Mesenchymal stem cell (in vitro differentiated cells and primary cell): ENCODE measurements at regions not wholly inside any gene's neighbourhood (a gene's known extent, or its start where the extent isn't known, plus 50 kb on each side); places are given as distances from the start of the nearest gene placed in this dataset.

ENCODE experiments used
- DNase-seq: peaks from one replicate; pipeline ENCODE4 v3.0.0-alpha.2; 2013
- H2AFZ ChIP-seq: one replicate; pipeline ENCODE4 v1.6.1; 2013; ENCODE audit warnings: low read depth, mild to moderate bottlenecking, control low read depth, inconsistent platforms, low read length, moderate library complexity
- H2AK5ac ChIP-seq: 2 replicates; pipeline ENCODE4 v1.6.1; 2013; ENCODE audit warnings: low read length, moderate library complexity, mild to moderate bottlenecking, inconsistent platforms; ENCODE audit not compliant: severe bottlenecking
- H2BK120ac ChIP-seq: one replicate; pipeline ENCODE4 v1.6.1; 2013; ENCODE audit warnings: low read depth, mild to moderate bottlenecking, inconsistent platforms, low read length, moderate library complexity
- H2BK12ac ChIP-seq, 2 experiments: one replicate each; pipeline ENCODE4 v1.6.1; 2013; ENCODE audit warnings: inconsistent platforms in 2 of 2, low read length in 2 of 2, mild to moderate bottlenecking in 2 of 2, moderate library complexity in 2 of 2, control low read depth in 1 of 2
- H2BK15ac ChIP-seq: one replicate; pipeline ENCODE4 v1.6.1; 2013; ENCODE audit warnings: mild to moderate bottlenecking, low read depth, inconsistent platforms; ENCODE audit not compliant: poor library complexity, severe bottlenecking
- H2BK5ac ChIP-seq: 2 replicates; pipeline ENCODE4 v1.6.1; 2013; ENCODE audit warnings: low read depth, mild to moderate bottlenecking, low read length, control low read depth, inconsistent platforms; ENCODE audit not compliant: poor library complexity, severe bottlenecking
- H3K14ac ChIP-seq, 2 experiments: one replicate each; pipeline ENCODE4 v1.6.1; 2013; ENCODE audit warnings: inconsistent platforms in 2 of 2, low read length in 2 of 2, control low read depth in 1 of 2, mild to moderate bottlenecking in 1 of 2, moderate library complexity in 1 of 2
- H3K18ac ChIP-seq, 2 experiments: one replicate each; pipeline ENCODE4 v1.6.1; 2013; ENCODE audit warnings: inconsistent platforms in 2 of 2, low read length in 2 of 2, control low read depth in 1 of 2, low read depth in 1 of 2, mild to moderate bottlenecking in 1 of 2
- H3K23ac ChIP-seq, 2 experiments: one replicate each; pipeline ENCODE4 v1.6.1; 2013; ENCODE audit warnings: inconsistent platforms in 2 of 2, low read length in 2 of 2, mild to moderate bottlenecking in 2 of 2, moderate library complexity in 2 of 2, control low read depth in 1 of 2
- H3K27ac ChIP-seq: 2 replicates; pipeline ENCODE4 v1.5.1; 2013; ENCODE audit warnings: mild to moderate bottlenecking, moderate library complexity, low read length, control low read depth, inconsistent platforms; ENCODE audit not compliant: poor library complexity, severe bottlenecking
- H3K27me3 ChIP-seq, 2 experiments: 2 replicates each; pipeline versions ENCODE4 v1.6.1 to v1.7.0; 2013; ENCODE audit warnings: low read length in 2 of 2, mild to moderate bottlenecking in 2 of 2, moderate library complexity in 2 of 2, control low read depth in 1 of 2, inconsistent platforms in 1 of 2; ENCODE audit not compliant: control insufficient read depth in 1 of 2, insufficient read depth in 1 of 2
- H3K36me3 ChIP-seq, 2 experiments: 2 replicates each; pipeline versions ENCODE4 v1.6.1 to v1.7.0; 2013; ENCODE audit warnings: low read length in 2 of 2, control low read depth in 1 of 2, inconsistent platforms in 1 of 2, low read depth in 1 of 2, mild to moderate bottlenecking in 1 of 2; ENCODE audit not compliant: insufficient read depth in 2 of 2, control insufficient read depth in 1 of 2
- H3K4ac ChIP-seq, 2 experiments: one replicate each; pipeline ENCODE4 v1.6.1; 2013; ENCODE audit warnings: inconsistent platforms in 2 of 2, low read length in 2 of 2, mild to moderate bottlenecking in 2 of 2, moderate library complexity in 2 of 2, control low read depth in 1 of 2, low read depth in 1 of 2
- H3K4me1 ChIP-seq: 2 replicates; pipeline ENCODE4 v1.6.1; 2013; ENCODE audit warnings: low read depth, low read length, control low read depth; ENCODE audit not compliant: control insufficient read depth, insufficient read depth
- H3K4me2 ChIP-seq: 2 replicates; pipeline ENCODE4 v1.6.1; 2013; ENCODE audit warnings: low read length, mild to moderate bottlenecking, inconsistent platforms; ENCODE audit not compliant: poor library complexity, severe bottlenecking
- H3K4me3 ChIP-seq, 2 experiments: 2 replicates each; pipeline versions ENCODE4 v1.5.1 to v1.7.0; 2013; ENCODE audit warnings: low read length in 2 of 2, mild to moderate bottlenecking in 2 of 2, control low read depth in 1 of 2, low read depth in 1 of 2; ENCODE audit not compliant: insufficient read depth in 1 of 2
- H3K79me1 ChIP-seq: replicated peaks from 2 replicates; pipeline ENCODE4 v1.6.1; 2013; ENCODE audit warnings: mild to moderate bottlenecking, control low read depth, low read length, inconsistent platforms; ENCODE audit not compliant: poor library complexity, severe bottlenecking
- H3K9ac ChIP-seq: 2 replicates; pipeline ENCODE4 v1.7.0; 2013; ENCODE audit warnings: mild to moderate bottlenecking, low read length, moderate library complexity
- H3K9me3 ChIP-seq: 2 replicates; pipeline ENCODE4 v1.7.0; 2013; ENCODE audit warnings: mild to moderate bottlenecking, low read length; ENCODE audit not compliant: control insufficient read depth
- H4K8ac ChIP-seq: one replicate; pipeline ENCODE4 v1.6.1; 2013; ENCODE audit warnings: inconsistent platforms, mild to moderate bottlenecking, low read length, moderate library complexity
- H4K91ac ChIP-seq: one replicate; pipeline ENCODE4 v1.6.1; 2013; ENCODE audit warnings: mild to moderate bottlenecking, low read length, inconsistent platforms
- WGBS: methylation state at CpG from one replicate; pipeline ENCODE4 v1.1.7; 2013; ENCODE audit warnings: mixed read lengths; 5-methylcytosine and 5-hydroxymethylcytosine counted together

DNA sequence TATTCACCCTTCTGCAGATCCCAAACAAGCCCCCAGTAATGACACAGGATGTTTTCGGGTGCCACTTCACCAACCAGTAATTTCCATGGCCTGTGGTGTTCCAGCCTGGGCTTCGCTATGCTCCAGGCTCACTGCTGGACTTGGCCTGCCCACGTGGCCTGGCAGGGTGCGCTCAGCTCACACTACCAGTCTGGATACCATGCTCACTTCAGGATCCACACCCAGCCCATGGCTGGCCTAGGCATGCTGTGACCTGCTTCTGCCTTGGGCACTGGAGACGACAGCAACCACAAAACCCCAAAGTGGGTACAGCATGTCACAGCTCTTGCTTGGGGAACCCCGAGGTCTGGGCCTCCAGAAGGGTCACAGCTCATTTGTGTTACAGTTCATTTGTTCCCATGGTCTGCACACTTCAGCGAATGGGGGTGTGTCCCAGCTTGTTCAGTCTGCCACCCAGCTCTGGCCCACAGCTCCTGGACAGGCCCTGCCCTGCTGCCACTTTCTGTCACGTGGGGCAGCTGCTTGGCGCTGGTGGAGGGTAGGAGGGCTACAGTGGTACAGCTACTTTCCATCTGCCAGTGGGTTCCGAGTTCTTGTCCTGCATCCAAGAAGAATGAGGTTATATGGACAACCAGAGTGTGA lies 650.8 kb downstream of the MCTP2 start:
- no peak overlapping the region for H2BK12ac ChIP-seq
- H3K4me2 ChIP-seq: no peak overlapping the region
- peak overlapping the region; percentile 49 for H4K8ac ChIP-seq
- H2BK120ac ChIP-seq: no peak overlapping the region
- H2BK5ac ChIP-seq: no peak overlapping the region
- no peak overlapping the region for H3K4me3 ChIP-seq
- H3K18ac ChIP-seq: no peak overlapping the region
- no peak for DNase-seq
- no peaks in the 10 kb centered on the region for H3K4me1 ChIP-seq
- H3K23ac ChIP-seq: no peak overlapping the region
- H3K14ac ChIP-seq: no peak overlapping the region
- no peak overlapping the region for H3K27ac ChIP-seq
- no peaks in the 10 kb centered on the region for H3K27me3 ChIP-seq
- WGBS: 81% methylated on average over 10 of the region's 10 CpGs
- no peak overlapping the region for H3K4ac ChIP-seq
- H3K36me3 ChIP-seq: no peaks in the 10 kb centered on the region
- H2AK5ac ChIP-seq: no peak overlapping the region
- no peak overlapping the region for H2AFZ ChIP-seq
- no peak overlapping the region for H4K91ac ChIP-seq
- no peak overlapping the region for H3K9ac ChIP-seq
- H3K79me1 ChIP-seq: no peaks in the 10 kb centered on the region
- H3K9me3 ChIP-seq: peaks cover 36% of the 10 kb centered on the region
- no peak overlapping the region for H2BK15ac ChIP-seq

DNA sequence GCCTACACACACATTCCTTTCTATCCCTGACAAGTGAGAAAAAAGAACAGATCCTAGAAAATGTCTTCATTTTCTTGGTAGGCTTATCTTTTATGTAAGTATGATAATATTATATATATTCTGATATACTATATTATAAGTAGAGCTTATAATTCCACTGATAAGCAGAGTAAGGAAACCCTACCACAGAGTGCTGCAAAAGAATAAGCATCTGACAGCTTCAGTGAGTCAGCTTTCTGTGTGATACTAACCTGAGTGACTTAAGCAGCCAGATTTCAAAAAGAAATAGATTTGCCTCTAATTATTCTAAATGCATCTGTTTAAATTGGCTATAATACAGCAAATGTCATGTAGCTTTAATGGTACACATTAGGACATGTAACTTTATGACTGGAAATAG lies 656.0 kb downstream of the MCTP2 start:
- Histone ChIP-seq H3K36me3 (no peaks in the 10 kb centered on the region), H3K4me1 (no peaks in the 10 kb centered on the region), H3K23ac (no peak overlapping the region), H3K27ac (no peak overlapping the region), H3K79me1 (no peaks in the 10 kb centered on the region), H3K27me3 (no peaks in the 10 kb centered on the region), H3K4me2 (no peak overlapping the region), H2BK15ac (no peak overlapping the region), H3K4me3 (no peak overlapping the region), H2AFZ (no peak overlapping the region), H3K18ac (no peak overlapping the region), H3K14ac (no peak overlapping the region), H4K8ac (no peak overlapping the region), H3K9ac (no peak overlapping the region), H2BK12ac (no peak overlapping the region), H2BK5ac (no peak overlapping the region), H4K91ac (no peak overlapping the region), H3K4ac (no peak overlapping the region), H2AK5ac (no peak overlapping the region), H3K9me3 (peaks cover 32% of the 10 kb centered on the region), H2BK120ac (no peak overlapping the region)
- DNase-seq: peak; percentile 11

GRCh38 chr15:94889153-94889552 lies 657.8 kb downstream of the MCTP2 start:
- H2BK12ac ChIP-seq: no peak overlapping the region
- H2AK5ac ChIP-seq: no peak overlapping the region
- H2BK5ac ChIP-seq: no peak overlapping the region
- no peak overlapping the region for H3K14ac ChIP-seq
- H2AFZ ChIP-seq: no peak overlapping the region
- no peak overlapping the region for H3K23ac ChIP-seq
- H3K9ac ChIP-seq: no peak overlapping the region
- no peaks in the 10 kb centered on the region for H3K36me3 ChIP-seq
- H3K79me1 ChIP-seq: no peaks in the 10 kb centered on the region
- no peak overlapping the region for H2BK120ac ChIP-seq
- 94% methylated on average over 4 of the region's 5 CpGs for WGBS
- H3K4me2 ChIP-seq: no peak overlapping the region
- H3K18ac ChIP-seq: no peak overlapping the region
- H3K4me3 ChIP-seq: no peak overlapping the region
- H4K8ac ChIP-seq: no peak overlapping the region
- no peak overlapping the region for H3K4ac ChIP-seq
- H3K4me1 ChIP-seq: no peaks in the 10 kb centered on the region
- DNase-seq: no peak
- H2BK15ac ChIP-seq: no peak overlapping the region
- H3K9me3 ChIP-seq: peaks cover 23% of the 10 kb centered on the region
- no peak overlapping the region for H3K27ac ChIP-seq
- H4K91ac ChIP-seq: no peak overlapping the region
- H3K27me3 ChIP-seq: no peaks in the 10 kb centered on the region

DNA sequence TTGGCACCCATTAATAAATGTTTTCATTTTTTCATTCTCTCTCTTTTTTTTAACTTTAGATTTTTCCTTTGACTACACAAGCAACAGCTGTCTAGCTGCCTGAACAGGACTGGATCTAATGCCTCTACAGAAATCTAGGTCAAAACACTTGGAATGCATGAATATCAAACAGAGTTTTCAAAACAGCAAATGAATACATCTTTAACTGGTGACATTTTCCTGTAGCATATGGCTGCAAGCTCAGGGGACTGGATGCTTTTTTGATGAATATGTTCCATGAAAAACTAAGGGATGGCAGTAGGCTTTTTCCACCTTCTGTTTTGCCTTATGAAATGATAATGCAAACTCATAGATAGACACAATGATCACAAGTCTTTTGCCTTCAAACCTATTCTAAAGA lies 661.7 kb downstream of the MCTP2 start:
- no peak overlapping the region for H2AK5ac ChIP-seq
- H3K14ac ChIP-seq: no peak overlapping the region
- no peak for DNase-seq
- no peaks in the 10 kb centered on the region for H3K4me1 ChIP-seq
- H2BK12ac ChIP-seq: no peak overlapping the region
- H3K4ac ChIP-seq: no peak overlapping the region
- H3K9me3 ChIP-seq: peaks cover 28% of the 10 kb centered on the region
- H3K4me2 ChIP-seq: no peak overlapping the region
- no peak overlapping the region for H3K27ac ChIP-seq
- no peak overlapping the region for H3K23ac ChIP-seq
- H3K4me3 ChIP-seq: no peak overlapping the region
- no peak overlapping the region for H4K91ac ChIP-seq
- H3K9ac ChIP-seq: no peak overlapping the region
- no peak overlapping the region for H2BK5ac ChIP-seq
- H3K79me1 ChIP-seq: no peaks in the 10 kb centered on the region
- H3K27me3 ChIP-seq: no peaks in the 10 kb centered on the region
- no peak overlapping the region for H2BK15ac ChIP-seq
- H2BK120ac ChIP-seq: no peak overlapping the region
- H3K36me3 ChIP-seq: no peaks in the 10 kb centered on the region
- no peak overlapping the region for H2AFZ ChIP-seq
- no peak overlapping the region for H4K8ac ChIP-seq
- no peak overlapping the region for H3K18ac ChIP-seq
